Activated CD4-positive, alpha-beta memory T cell treated with anti-CD3 and anti-CD28 coated beads, Interleukin-2, amount 10 ng/mL, durations not matched to agents 7 days and 5 days (primary cell): ENCODE measurements at regions not wholly inside any gene's neighbourhood (a gene's known extent, or its start where the extent isn't known, plus 50 kb on each side); places are given as distances from the start of the nearest gene placed in this dataset.

Experiments
- CTCF ChIA-PET: fragments of 350-600 bp; sonication (Branson Sonifier 250); formaldehyde crosslinking; loops from one replicate; lab custom pipeline; 2021; ENCODE audit warnings: antibody characterized with exemption, inconsistent platforms; lab: Charles Lee
- POLR2A ChIA-PET: fragments of 350-600 bp; sonication (Branson Sonifier 250); formaldehyde crosslinking; loops from one replicate; lab custom pipeline; 2021; ENCODE audit warnings: antibody characterized with exemption; lab: Charles Lee
- DNase-seq: peaks from one replicate; pipeline ENCODE4 v3.0.0-alpha.2; 2020
- H3K27ac Mint-ChIP-seq: one replicate; pipeline ENCODE4 v1.8.0; 2021; ENCODE audit warnings: mild to moderate bottlenecking, mixed read lengths
- H3K27me3 Mint-ChIP-seq: one replicate; pipeline ENCODE4 v1.8.0; 2021; ENCODE audit warnings: mixed read lengths
- H3K36me3 Mint-ChIP-seq: one replicate; pipeline ENCODE4 v1.8.0; 2021; ENCODE audit warnings: low read depth, mixed read lengths
- H3K4me1 Mint-ChIP-seq: one replicate; pipeline ENCODE4 v1.8.0; 2021; ENCODE audit warnings: mixed read lengths
- H3K4me3 Mint-ChIP-seq: one replicate; pipeline ENCODE4 v1.8.0; 2021; ENCODE audit warnings: mild to moderate bottlenecking, mixed read lengths
- H3K9me3 Mint-ChIP-seq: one replicate; pipeline ENCODE4 v1.8.0; 2021; ENCODE audit warnings: mixed read lengths

- no peak overlapping the region for H3K27ac Mint-ChIP-seq
- ChIA-PET POLR2A (no interaction called here), CTCF (no interaction called here)
Observed at GRCh38 chrX:44032479-44032878, 59.3 kb upstream of the NDP start.

GRCh38 chrX:44025555-44025954 lies 52.4 kb upstream of the NDP start:
- Mint-ChIP-seq H3K27ac (no peak overlapping the region), H3K4me1 (peaks cover 4% of the 10 kb centered on the region), H3K4me3 (no peak overlapping the region), H3K9me3 (no peaks in the 10 kb centered on the region), H3K27me3 (no peaks in the 10 kb centered on the region), H3K36me3 (no peaks in the 10 kb centered on the region)
- ChIA-PET POLR2A (interaction anchor here (1.0 kb wide), 1 partner anchor 67 kb away, joined by 3 read pairs; no protein-coding TSS in a partner anchor), CTCF (interaction anchor here (0.8 kb wide), 1 partner anchor 67 kb away, joined by 5 read pairs; no protein-coding TSS in a partner anchor)
- DNase-seq = no peak

More at GRCh38 chrX:44032479-44032878, 59.3 kb upstream of the NDP start:
- H3K9me3 Mint-ChIP-seq = no peaks in the 10 kb centered on the region
- H3K4me1 Mint-ChIP-seq = peaks cover 7% of the 10 kb centered on the region
- no peaks in the 10 kb centered on the region for H3K36me3 Mint-ChIP-seq
- peaks cover 1% of the 10 kb centered on the region for H3K27me3 Mint-ChIP-seq
- H3K4me3 Mint-ChIP-seq = no peak overlapping the region
- DNase-seq = no peak
